ENCODE measurements at regions not wholly inside any gene's neighbourhood (a gene's known extent, or its start where the extent isn't known, plus 50 kb on each side); places are given as distances from the start of the nearest gene placed in this dataset.
"Not testable (repeated sequence)": the region's sequence is repeated elsewhere in the genome, so short reads cannot be mapped to it uniquely, and the experiment has no call there.

DNA sequence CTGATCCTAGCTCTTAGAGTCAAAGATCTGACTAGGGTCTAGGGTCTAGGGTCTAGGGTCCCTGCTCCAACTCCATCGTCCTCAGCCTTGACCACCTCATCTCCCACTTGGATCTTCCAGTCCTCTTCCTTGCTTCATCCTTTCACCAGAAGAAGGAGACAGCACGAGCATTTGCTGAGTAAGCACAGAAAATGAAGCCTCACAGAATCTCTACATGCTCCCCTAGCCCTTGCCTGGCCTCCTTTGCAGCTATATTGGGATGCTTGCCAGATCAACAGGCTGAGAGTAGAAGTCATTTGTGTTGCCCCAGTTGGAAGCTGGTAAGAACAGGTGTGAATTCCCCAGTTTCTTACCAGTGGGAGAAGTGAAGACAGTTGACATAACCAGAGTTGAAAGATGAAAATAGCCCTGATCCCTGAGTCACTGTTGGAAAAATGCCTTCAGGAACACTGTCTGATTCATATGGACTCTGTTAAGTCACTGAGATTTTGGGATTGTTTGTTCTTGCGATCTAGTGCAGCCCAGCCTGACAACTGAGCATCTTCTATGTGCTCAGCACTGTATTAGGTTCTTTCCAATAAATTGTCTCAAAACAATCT, 552.5 kb downstream of the INSC start:
- DNase-seq: no peak

- no peak for DNase-seq
These were observed 554.0 kb downstream of the INSC start for GRCh38 chr11:15668718-15669117.

GRCh38 chr11:15670520-15671070, 555.9 kb downstream of the INSC start:
- no peak for DNase-seq

DNA sequence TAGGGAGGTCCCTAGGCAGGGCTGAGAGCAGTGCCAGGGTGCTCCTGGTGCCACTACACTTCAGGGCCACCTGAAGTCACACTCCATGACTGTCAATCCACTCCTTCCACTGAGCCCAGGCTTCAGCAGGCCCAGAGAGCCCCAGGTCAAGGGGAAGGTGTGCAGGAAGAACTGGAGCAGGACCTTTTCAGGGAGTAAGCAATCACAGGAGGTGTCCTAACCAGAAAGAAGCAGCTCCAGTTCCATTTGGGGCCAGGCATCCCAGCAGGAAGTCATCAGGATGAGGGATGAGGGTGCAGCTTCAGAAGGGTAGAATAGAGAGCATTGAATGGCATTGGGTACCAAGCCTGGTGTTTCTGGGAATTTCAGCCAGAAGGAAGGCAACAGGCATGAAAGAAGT, 556.5 kb downstream of the INSC start:
- DNase-seq: no peak

- DNase-seq: no peak
These were observed 558.1 kb downstream of the INSC start for GRCh38 chr11:15672825-15673224.

GRCh38 chr11:15673408-15673831, 558.7 kb downstream of the INSC start:
- DNase-seq: no peak

DNA sequence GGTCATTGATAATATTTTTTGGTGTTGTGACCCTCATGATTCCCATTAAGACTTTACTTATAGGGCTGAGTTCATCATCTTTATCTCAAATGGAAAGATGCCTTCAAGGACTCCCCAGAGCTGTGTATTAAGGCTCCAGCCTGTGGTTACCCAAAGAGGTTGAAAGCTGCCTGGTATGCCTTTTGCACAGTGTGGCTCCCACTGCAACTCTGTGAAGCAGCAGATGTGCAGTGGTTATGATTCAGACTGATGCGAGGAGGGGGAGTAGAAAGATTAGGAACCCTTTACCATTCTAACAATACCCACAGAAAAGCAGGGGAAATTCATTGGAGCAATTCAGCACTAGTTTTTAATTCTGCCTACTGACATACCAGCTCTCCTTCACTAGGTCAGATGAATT, 560.0 kb downstream of the INSC start:
- no peak for DNase-seq

DNA sequence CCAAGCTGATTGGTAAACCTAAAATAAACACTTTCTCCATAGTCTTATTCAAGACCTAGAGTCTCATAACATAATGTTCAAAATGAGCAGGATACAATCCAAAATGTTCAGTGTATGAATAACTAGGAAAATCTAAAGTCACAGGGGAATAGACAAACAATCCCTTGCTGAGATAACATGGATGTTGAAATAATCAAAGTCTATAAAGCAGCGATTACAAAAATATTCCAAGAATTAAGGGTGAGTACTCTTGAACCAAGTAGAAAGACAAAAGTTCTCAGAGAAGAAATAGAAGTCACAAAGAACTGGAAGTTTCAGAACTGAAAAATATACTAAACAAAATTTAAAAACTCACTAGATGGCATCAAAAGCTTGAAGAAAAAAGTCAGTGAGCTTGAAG, 561.0 kb downstream of the INSC start:
- DNase-seq: no peak

- no peak for DNase-seq
These were observed 562.5 kb downstream of the INSC start for GRCh38 chr11:15677181-15677580.

DNA sequence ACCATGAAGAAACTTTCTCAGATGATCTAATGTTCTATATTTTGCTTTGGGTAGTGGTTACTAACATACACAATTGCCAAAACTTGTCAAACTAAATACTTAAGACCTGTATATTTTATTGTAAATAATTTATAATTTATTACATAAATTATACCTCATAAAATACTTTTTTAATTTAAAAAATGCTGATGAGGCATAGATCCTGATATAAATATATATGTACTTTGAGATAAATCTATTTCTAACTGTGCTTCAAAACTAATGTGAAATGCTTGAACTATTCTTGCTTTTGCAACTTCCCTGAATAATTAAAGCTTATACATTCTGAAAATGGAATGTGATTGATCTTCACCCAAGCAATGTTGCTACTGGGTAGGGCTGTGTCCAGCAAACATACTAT, 568.8 kb downstream of the INSC start:
- DNase-seq: no peak

DNA sequence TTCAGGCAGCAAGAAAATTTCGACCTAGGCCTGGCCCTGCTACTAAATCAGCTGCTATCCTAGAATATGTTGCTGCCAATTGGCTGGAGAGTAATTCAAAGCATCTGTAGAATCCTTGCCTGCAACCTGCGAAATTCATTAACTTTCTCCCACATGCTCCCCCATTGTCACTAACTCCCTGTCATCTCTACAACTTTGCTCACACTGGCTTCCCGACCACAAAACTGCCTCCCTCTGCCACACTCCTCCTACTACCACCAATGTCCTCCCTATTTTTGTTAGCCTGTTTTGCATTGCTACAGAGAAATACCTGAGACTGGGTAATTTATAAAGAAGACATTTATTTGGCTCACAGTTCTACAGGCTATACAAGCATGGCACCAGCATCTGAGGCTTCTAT, 570.6 kb downstream of the INSC start:
- no peak for DNase-seq

DNA sequence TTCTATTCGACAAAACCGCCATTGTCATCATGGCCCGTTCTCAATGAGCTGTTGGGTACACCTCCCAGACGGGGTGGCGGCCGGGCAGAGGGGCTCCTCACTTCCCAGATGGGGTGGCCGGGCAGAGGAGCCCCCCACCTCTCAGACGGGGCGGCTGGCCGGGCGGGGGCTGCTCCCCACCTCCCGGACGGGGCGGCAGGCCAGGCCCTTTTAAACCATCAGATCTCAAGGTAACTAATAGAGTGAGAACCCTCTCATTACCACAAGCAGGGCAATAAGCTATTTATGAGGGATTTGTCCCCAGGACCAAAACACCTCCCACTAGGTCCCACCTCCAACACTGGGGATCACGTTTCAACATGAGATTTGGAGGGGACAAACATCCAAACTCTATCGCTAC, 571.5 kb downstream of the INSC start:
- DNase-seq: not testable (repeated sequence)

- DNase-seq: no peak
These were observed 572.6 kb downstream of the INSC start for GRCh38 chr11:15687342-15687741.

- no peak for DNase-seq
These were observed 573.6 kb downstream of the INSC start for GRCh38 chr11:15688351-15688792.

- no peak for DNase-seq
These were observed 575.6 kb downstream of the INSC start for GRCh38 chr11:15690320-15690719.

DNA sequence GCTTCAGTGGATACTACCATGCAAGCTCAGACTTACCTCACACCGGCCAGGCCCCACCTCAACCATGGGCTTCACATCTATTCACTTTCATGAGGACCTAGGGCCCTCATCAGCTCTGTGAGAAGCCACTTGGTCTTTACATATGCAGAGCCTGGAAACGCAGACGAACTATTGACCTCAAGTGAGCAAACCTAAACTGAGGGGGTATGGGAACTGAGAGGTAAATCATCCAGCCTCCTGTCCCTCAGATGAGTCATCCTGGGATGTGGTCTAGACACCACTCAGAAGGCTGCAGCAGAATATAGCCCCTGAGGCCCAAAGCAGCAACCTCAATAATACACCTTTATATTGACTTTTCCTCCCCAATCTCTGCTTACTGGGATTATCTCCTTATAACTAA, 578.0 kb downstream of the INSC start:
- peak; percentile 23 for DNase-seq

DNA sequence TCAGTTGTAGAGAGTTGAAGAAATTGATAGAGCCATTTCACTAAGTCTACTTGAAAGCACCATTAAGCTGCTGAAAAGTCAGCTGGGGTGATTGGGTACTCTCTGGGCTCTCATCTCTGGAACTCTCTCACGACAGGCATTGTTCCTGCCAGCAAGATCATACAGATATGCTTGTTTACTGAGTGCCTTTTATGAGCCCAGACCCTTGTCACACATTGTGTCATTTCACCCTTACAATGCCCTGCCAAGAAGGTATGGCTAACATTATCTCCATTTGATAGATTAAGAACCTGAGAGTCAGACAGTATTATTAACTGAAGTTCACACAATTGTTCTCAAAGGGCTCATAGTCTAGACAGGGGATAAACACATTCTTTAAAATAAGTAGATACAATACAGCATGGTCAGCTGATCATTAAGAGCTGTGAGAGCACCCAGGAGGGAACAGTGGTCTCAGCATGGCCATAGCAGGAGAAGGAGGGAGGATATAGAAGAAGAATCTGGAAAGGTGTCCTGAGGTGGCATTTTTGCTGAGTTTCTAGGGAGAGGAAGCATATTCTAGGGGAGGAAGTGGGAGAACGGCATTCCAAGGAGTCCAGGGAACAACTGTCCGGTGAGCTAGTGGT, 580.5 kb downstream of the INSC start:
- no peak for DNase-seq

GRCh38 chr11:15696069-15696468, 581.3 kb downstream of the INSC start:
- DNase-seq: no peak

GRCh38 chr11:15697437-15698236, 582.9 kb downstream of the INSC start:
- DNase-seq: no peak

DNA sequence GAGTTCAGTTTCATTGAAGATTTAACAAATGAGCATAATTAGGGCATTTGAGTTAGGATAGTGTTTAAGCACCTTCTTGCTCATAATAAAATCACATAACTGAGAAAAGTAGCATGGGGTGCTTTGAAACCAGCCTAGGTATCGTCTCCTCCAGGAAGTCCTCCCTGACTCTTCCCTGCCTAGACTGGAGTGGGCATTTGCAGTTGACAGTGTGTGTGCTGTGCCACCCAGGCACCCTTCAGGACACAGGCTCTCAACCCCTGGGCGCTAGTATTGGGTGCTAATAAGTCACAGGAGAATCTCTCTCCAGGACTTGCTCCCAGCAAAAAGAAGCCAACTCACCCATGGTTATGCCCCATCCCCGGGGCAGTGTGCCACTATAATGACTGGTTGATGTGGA, 584.1 kb downstream of the INSC start:
- no peak for DNase-seq

DNA sequence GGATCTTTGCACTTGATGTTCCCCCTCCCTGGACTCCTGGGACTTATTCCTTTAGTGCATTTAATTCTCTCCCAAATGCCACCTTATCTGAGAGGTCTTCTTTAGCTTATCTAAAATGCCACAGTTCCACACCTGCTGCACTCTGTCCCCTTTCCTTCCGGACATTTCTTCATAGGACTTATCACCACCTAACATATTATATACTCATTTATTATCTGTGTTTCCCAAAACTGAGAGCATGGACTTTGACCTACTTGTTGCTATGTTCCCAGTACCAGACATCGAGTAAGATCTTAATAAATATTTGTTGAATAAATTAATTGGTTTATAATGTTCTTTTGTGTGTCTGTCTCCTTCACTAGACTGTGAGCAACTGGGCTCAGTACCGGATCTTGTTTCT, 585.3 kb downstream of the INSC start:
- no peak for DNase-seq

DNA sequence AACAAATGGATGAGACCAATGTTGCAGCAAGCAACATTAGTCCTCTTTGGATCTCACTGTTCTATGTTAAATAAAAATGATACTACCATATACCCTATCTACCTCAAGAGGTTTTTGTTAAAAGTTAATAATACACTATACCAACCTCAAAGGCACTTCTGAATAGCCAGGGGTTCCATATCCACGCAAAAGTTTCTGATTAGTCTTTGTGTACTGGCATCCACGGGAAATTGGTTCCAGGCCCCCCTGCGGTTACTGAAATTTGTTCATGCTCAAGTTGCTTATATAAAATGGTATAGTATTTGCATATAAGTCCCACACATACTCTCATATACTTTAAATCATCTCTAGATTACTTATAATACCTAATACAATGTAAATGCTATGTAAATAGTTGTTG, 585.7 kb downstream of the INSC start:
- DNase-seq: no peak

DNA sequence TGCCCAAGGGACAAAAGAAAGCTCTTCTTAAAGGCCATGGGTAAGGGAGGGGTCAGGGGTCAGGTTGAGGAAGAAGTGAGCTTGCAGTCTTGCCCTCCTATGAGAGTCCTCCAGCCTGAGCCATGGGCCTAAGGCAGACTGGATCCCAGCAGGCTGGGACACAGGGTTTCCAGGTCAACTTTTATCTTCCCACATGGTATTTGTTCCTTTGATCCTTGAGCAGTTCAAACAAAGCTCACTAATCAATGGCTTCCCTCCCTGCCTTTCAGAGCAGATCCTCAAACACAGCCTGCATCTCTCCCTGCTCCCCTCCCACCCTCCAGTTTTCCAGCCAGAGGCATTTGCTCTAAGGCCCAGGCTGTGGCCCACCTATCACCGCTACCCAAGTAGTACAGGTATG, 589.3 kb downstream of the INSC start:
- DNase-seq: no peak

GRCh38 chr11:15704556-15704955, 589.8 kb downstream of the INSC start:
- DNase-seq: no peak

Measured in fibroblast of skin of right biceps (primary cell).